PC-3 (cell line): ENCODE measurements at regions not wholly inside any gene's neighbourhood (a gene's known extent, or its start where the extent isn't known, plus 50 kb on each side); places are given as distances from the start of the nearest gene placed in this dataset.

Experiments used
- CTCF ChIP-seq: fragments of 300-600 bp; sonication (generic); conservative IDR thresholded peaks from 2 replicates; pipeline ENCODE4 v1.5.1; 2017; ENCODE audit warnings: antibody characterized with exemption, low read depth, mild to moderate bottlenecking, low read length
- EZH2 ChIP-seq: fragments of 300-600 bp; sonication (generic); IDR thresholded peaks from one replicate; pipeline ENCODE4 v1.6.1; 2017; ENCODE audit warnings: antibody characterized with exemption, mild to moderate bottlenecking, low read length; ENCODE audit not compliant: unreplicated experiment

GRCh38 chr7:130970696-130971095 lies 236.7 kb upstream of the KLF14 start:
- TF ChIP-seq EZH2 (no peak), CTCF (no peak)
